Mesendoderm (in vitro differentiated cells): ENCODE measurements at regions not wholly inside any gene's neighbourhood (a gene's known extent, or its start where the extent isn't known, plus 50 kb on each side); places are given as distances from the start of the nearest gene placed in this dataset.
"Not testable (repeated sequence)": the region's sequence is repeated elsewhere in the genome, so short reads cannot be mapped to it uniquely, and the experiment has no call there.

Experiments
- DNase-seq: peaks from one replicate; pipeline ENCODE4 v3.0.0; 2013
- H2AK5ac ChIP-seq: 2 replicates; pipeline ENCODE4 v1.6.1; 2013; ENCODE audit warnings: low read length, inconsistent platforms
- H2BK120ac ChIP-seq: 2 replicates; pipeline ENCODE4 v1.6.1; 2013; ENCODE audit warnings: low read depth, mild to moderate bottlenecking, low read length, moderate library complexity, mixed read lengths
- H2BK15ac ChIP-seq: replicated peaks from 2 replicates; pipeline ENCODE4 v1.6.1; 2013; ENCODE audit warnings: low read depth, mild to moderate bottlenecking, moderate library complexity
- H2BK5ac ChIP-seq: 2 replicates; pipeline ENCODE4 v1.6.1; 2013; ENCODE audit warnings: low read length, inconsistent platforms
- H3K18ac ChIP-seq: 2 replicates; pipeline ENCODE4 v1.6.1; 2013; ENCODE audit warnings: mild to moderate bottlenecking, low read length, mixed read lengths
- H3K23ac ChIP-seq: one replicate; pipeline ENCODE4 v1.6.1; 2013; ENCODE audit warnings: low read length
- H3K27ac ChIP-seq: 2 replicates; pipeline ENCODE4 v1.5.1; 2013; ENCODE audit warnings: low read depth, mild to moderate bottlenecking, inconsistent platforms, low read length, moderate library complexity
- H3K27me3 ChIP-seq: 2 replicates; pipeline ENCODE4 v1.6.1; 2013; ENCODE audit warnings: low read length, control low read depth, mild to moderate bottlenecking, inconsistent platforms; ENCODE audit not compliant: insufficient read depth, poor library complexity
- H3K36me3 ChIP-seq: 2 replicates; pipeline ENCODE4 v1.6.1; 2013; ENCODE audit warnings: low read length, inconsistent platforms; ENCODE audit not compliant: control insufficient read depth, insufficient read depth
- H3K4ac ChIP-seq: one replicate; pipeline ENCODE4 v1.6.1; 2013; ENCODE audit warnings: low read depth, mild to moderate bottlenecking, low read length, moderate library complexity
- H3K4me1 ChIP-seq: 2 replicates; pipeline ENCODE4 v1.6.1; 2013; ENCODE audit warnings: low read depth, low read length, inconsistent platforms; ENCODE audit not compliant: control insufficient read depth
- H3K4me2 ChIP-seq: 2 replicates; pipeline ENCODE4 v1.6.1; 2013; ENCODE audit warnings: low read length
- H3K4me3 ChIP-seq: 2 replicates; pipeline ENCODE4 v1.5.1; 2013; ENCODE audit warnings: mild to moderate bottlenecking, low read length
- H3K56ac ChIP-seq: one replicate; pipeline ENCODE4 v1.6.1; 2013; ENCODE audit warnings: low read length
- H3K79me1 ChIP-seq: 2 replicates; pipeline ENCODE4 v1.6.1; 2013; ENCODE audit warnings: low read length, inconsistent platforms
- H3K79me2 ChIP-seq: 2 replicates; pipeline ENCODE4 v1.6.1; 2013; ENCODE audit warnings: mild to moderate bottlenecking, low read length; ENCODE audit not compliant: control insufficient read depth, insufficient read depth
- H3K9ac ChIP-seq: 2 replicates; pipeline ENCODE4 v1.6.1; 2013; ENCODE audit warnings: low read length, inconsistent platforms
- H4K5ac ChIP-seq: one replicate; pipeline ENCODE4 v1.6.1; 2013; ENCODE audit warnings: low read length
- H4K8ac ChIP-seq: one replicate; pipeline ENCODE4 v1.6.1; 2013; ENCODE audit warnings: low read depth, mild to moderate bottlenecking, control low read depth, low read length, moderate library complexity
- WGBS: extraction: QIAGEN DNeasy Blood & Tissue Kit; methylation state at CpG from one replicate; pipeline ENCODE4 v1.1.7; 2013; ENCODE audit warnings: low lambda C conversion rate, missing lambda C conversion rate; ENCODE audit not compliant: insufficient coverage; ENCODE audit errors: extremely low coverage; 5-methylcytosine and 5-hydroxymethylcytosine counted together

DNA sequence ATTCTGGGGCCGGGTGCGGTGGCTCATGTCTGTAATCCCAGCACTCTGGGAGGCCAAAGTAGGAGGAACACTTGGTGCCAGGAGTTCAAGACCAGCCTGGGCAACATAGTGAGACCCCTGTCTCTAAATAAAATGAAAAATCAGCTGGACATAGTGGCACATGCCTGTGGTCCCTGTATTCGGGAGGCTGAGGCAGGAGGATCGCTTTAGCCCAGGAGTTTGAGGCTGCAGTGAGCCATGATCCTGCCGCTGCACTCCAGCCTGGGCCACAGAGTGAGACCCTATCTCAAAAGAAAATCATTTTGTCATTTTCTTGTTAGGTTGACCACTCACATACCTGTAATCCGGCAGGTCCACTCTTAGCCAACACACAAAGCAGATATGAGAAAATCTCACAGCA is 63.6 kb upstream of the IQSEC1 start:
- H3K4me2 ChIP-seq, H2BK5ac ChIP-seq, H2BK120ac ChIP-seq, H3K27ac ChIP-seq, H3K79me1 ChIP-seq, H3K56ac ChIP-seq, H3K79me2 ChIP-seq, H4K8ac ChIP-seq, H2BK15ac ChIP-seq, DNase-seq, H3K4ac ChIP-seq, H2AK5ac ChIP-seq, H4K5ac ChIP-seq, H3K18ac ChIP-seq, H3K27me3 ChIP-seq, H3K4me1 ChIP-seq, H3K36me3 ChIP-seq, H3K9ac ChIP-seq, H3K23ac ChIP-seq, H3K4me3 ChIP-seq: not testable (repeated sequence)
- no CpG with 5 or more reads among the region's 6 CpGs for WGBS

GRCh38 chr3:13136426-13136825 is 63.2 kb upstream of the IQSEC1 start:
- Histone ChIP-seq H3K79me2 (no peaks in the 10 kb centered on the region), H2BK120ac (no peak overlapping the region), H2AK5ac (no peak overlapping the region), H3K18ac (no peak overlapping the region), H3K27me3 (no peaks in the 10 kb centered on the region), H4K5ac (no peak overlapping the region), H3K4ac (no peak overlapping the region), H2BK15ac (no peak overlapping the region), H3K79me1 (no peaks in the 10 kb centered on the region), H4K8ac (no peak overlapping the region), H3K23ac (no peak overlapping the region), H2BK5ac (no peak overlapping the region), H3K9ac (no peak overlapping the region), H3K27ac (no peak overlapping the region), H3K56ac (no peak overlapping the region), H3K36me3 (no peaks in the 10 kb centered on the region), H3K4me3 (no peak overlapping the region), H3K4me2 (no peak overlapping the region), H3K4me1 (no peaks in the 10 kb centered on the region)
- no CpG with 5 or more reads among the region's 11 CpGs for WGBS
- DNase-seq, result no peak

GRCh38 chr3:13135811-13136321 is 62.6 kb upstream of the IQSEC1 start:
- H3K27me3 ChIP-seq, result no peaks in the 10 kb centered on the region
- no CpG with 5 or more reads among the region's 19 CpGs for WGBS
- no peak overlapping the region for H3K18ac ChIP-seq
- no peak overlapping the region for H3K4me3 ChIP-seq
- H2BK5ac ChIP-seq, result no peak overlapping the region
- no peak overlapping the region for H3K9ac ChIP-seq
- H3K56ac ChIP-seq, result no peak overlapping the region
- no peaks in the 10 kb centered on the region for H3K79me2 ChIP-seq
- no peaks in the 10 kb centered on the region for H3K36me3 ChIP-seq
- no peak overlapping the region for H2BK15ac ChIP-seq
- DNase-seq, result no peak
- H3K4me1 ChIP-seq, result no peaks in the 10 kb centered on the region
- no peaks in the 10 kb centered on the region for H3K79me1 ChIP-seq
- H2BK120ac ChIP-seq, result no peak overlapping the region
- no peak overlapping the region for H3K23ac ChIP-seq
- H4K5ac ChIP-seq, result no peak overlapping the region
- no peak overlapping the region for H2AK5ac ChIP-seq
- no peak overlapping the region for H4K8ac ChIP-seq
- H3K4me2 ChIP-seq, result no peak overlapping the region
- H3K27ac ChIP-seq, result no peak overlapping the region
- no peak overlapping the region for H3K4ac ChIP-seq

GRCh38 chr3:13135251-13135810 is 62.1 kb upstream of the IQSEC1 start:
- Histone ChIP-seq H3K27me3 (no peaks in the 10 kb centered on the region), H2BK120ac (no peak overlapping the region), H3K56ac (no peak overlapping the region), H2BK5ac (no peak overlapping the region), H3K79me1 (no peaks in the 10 kb centered on the region), H3K4me3 (no peak overlapping the region), H3K4ac (no peak overlapping the region), H2BK15ac (no peak overlapping the region), H3K23ac (no peak overlapping the region), H3K36me3 (no peaks in the 10 kb centered on the region), H3K79me2 (no peaks in the 10 kb centered on the region), H3K27ac (no peak overlapping the region), H4K5ac (no peak overlapping the region), H4K8ac (no peak overlapping the region), H3K4me1 (no peaks in the 10 kb centered on the region), H3K4me2 (no peak overlapping the region), H2AK5ac (no peak overlapping the region), H3K9ac (no peak overlapping the region), H3K18ac (no peak overlapping the region)
- no CpG with 5 or more reads among the region's 9 CpGs for WGBS
- DNase-seq, result no peak

- no peak overlapping the region for H3K4me3 ChIP-seq
- H3K27ac ChIP-seq, result no peak overlapping the region
- no peak overlapping the region for H2BK120ac ChIP-seq
- no peaks in the 10 kb centered on the region for H3K27me3 ChIP-seq
- no peak overlapping the region for H3K56ac ChIP-seq
- no peaks in the 10 kb centered on the region for H3K36me3 ChIP-seq
- no peaks in the 10 kb centered on the region for H3K79me2 ChIP-seq
- no peaks in the 10 kb centered on the region for H3K4me1 ChIP-seq
- no peak overlapping the region for H2BK15ac ChIP-seq
- no peak overlapping the region for H2BK5ac ChIP-seq
- no peak overlapping the region for H2AK5ac ChIP-seq
- H3K23ac ChIP-seq, result no peak overlapping the region
- DNase-seq, result no peak
- no peak overlapping the region for H4K5ac ChIP-seq
- no peak overlapping the region for H3K18ac ChIP-seq
- H4K8ac ChIP-seq, result no peak overlapping the region
- no CpG with 5 or more reads among the region's 8 CpGs for WGBS
- H3K4ac ChIP-seq, result no peak overlapping the region
- no peak overlapping the region for H3K9ac ChIP-seq
- no peaks in the 10 kb centered on the region for H3K79me1 ChIP-seq
- H3K4me2 ChIP-seq, result no peak overlapping the region
Measured at GRCh38 chr3:13134879-13135206, 61.6 kb upstream of the IQSEC1 start.

GRCh38 chr3:13134166-13134878 is 61.1 kb upstream of the IQSEC1 start:
- no CpG with 5 or more reads among the region's 12 CpGs for WGBS
- no peaks in the 10 kb centered on the region for H3K27me3 ChIP-seq
- DNase-seq, result no peak

More at GRCh38 chr3:13134166-13134878, 61.1 kb upstream of the IQSEC1 start:
- H4K5ac ChIP-seq, result no peak overlapping the region
- H3K9ac ChIP-seq, result no peak overlapping the region
- no peak overlapping the region for H3K18ac ChIP-seq
- no peak overlapping the region for H3K27ac ChIP-seq
- H3K56ac ChIP-seq, result no peak overlapping the region
- no peak overlapping the region for H3K23ac ChIP-seq
- no peak overlapping the region for H3K4me2 ChIP-seq
- no peak overlapping the region for H2BK120ac ChIP-seq
- no peak overlapping the region for H2BK15ac ChIP-seq
- no peak overlapping the region for H3K4me3 ChIP-seq
- H4K8ac ChIP-seq, result no peak overlapping the region
- H3K79me2 ChIP-seq, result no peaks in the 10 kb centered on the region
- H3K36me3 ChIP-seq, result no peaks in the 10 kb centered on the region
- H2AK5ac ChIP-seq, result no peak overlapping the region
- no peak overlapping the region for H3K4ac ChIP-seq
- H2BK5ac ChIP-seq, result no peak overlapping the region
- no peaks in the 10 kb centered on the region for H3K4me1 ChIP-seq
- H3K79me1 ChIP-seq, result no peaks in the 10 kb centered on the region
